ENCODE measurements at regions not wholly inside any gene's neighbourhood (a gene's known extent, or its start where the extent isn't known, plus 50 kb on each side); places are given as distances from the start of the nearest gene placed in this dataset.
A peak's percentile ranks its signal among the peaks of the same experiment; 100 is the strongest.
"Not testable (repeated sequence)": the region's sequence is repeated elsewhere in the genome, so short reads cannot be mapped to it uniquely, and the experiment has no call there.

DNA sequence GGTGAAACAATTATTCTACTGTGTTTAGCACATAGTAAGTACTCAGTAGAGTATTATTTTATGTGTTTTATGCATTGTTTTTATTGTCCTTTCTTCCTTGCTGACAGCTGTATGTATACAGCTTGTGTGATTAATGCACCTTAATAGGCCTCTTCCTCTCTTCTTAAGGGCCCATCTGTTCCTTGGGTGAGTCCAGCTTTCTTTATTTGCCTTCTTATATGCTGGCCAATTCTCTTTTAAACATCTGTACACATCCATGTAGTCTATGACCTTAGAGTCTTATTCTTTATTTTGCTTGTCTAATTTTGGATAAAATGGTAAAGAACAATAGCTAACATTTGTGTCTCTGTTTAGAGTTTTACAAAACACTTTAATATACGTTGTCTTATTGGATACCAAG, 333.7 kb upstream of the MEIS1 start (continued):
- TF ChIP-seq REXO4 (CRISPR knock-in tag; IDR thresholded peaks at IDR 0.05; ENCODE audit: borderline replicate concordance) (no peak), ZSCAN30 (CRISPR knock-in tag; IDR thresholded peaks at IDR 0.05) (no peak), HHEX (CRISPR knock-in tag; IDR thresholded peaks at IDR 0.05) (no peak), HMG20B (CRISPR knock-in tag; conservative IDR thresholded peaks at IDR 0.05) (no peak), ZNF75D (CRISPR knock-in tag; IDR thresholded peaks at IDR 0.05; ENCODE audit: borderline replicate concordance) (no peak)

DNA sequence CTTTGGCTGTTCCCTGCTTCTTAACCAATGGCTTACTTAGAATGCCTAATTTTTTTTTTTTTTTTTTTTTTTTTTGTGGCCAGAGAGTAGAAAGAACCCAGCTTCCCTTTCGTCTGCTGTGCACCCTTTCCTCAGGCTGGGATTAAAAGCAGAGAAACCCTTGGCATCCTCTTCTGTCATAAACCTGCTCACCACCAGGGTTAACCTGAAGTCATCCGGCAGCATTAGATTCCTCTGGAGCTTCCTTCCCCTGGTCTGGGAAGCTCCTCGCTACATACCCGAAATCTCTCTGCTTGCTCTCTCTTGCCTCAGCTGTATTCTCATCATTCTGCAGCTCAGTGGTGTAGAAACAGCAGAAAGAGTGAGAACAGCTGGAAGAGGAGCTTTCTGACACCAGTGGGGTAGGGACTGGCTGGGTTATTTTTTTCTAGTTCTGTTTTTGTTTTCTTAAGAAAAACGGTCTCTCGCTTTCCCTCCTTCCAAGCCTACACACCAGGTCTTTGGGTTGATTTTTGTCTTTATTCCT, 339.0 kb upstream of the MEIS1 start:
- Histone ChIP-seq H3K27me3 (ENCODE audit: control insufficient read depth in 1 of 2, insufficient read depth in 2 of 2, low read length in 2 of 2) (no peaks in the 10 kb centered on the region), H4K20me1 (ENCODE audit: insufficient read depth, low read length) (no peaks in the 10 kb centered on the region), H3K4me3 (replicated peaks in 1 of 3; ENCODE audit: insufficient read depth in 1 of 3, low read depth in 2 of 3, low read length in 3 of 3) (no peak overlapping the region), H3K9me3 (ENCODE audit: low read length) (no peaks in the 10 kb centered on the region), H2AFZ (ENCODE audit: low read length) (no peak overlapping the region), H3K9ac (ENCODE audit: insufficient read depth, low read depth, low read length) (no peak overlapping the region), H3K4me2 (ENCODE audit: low read depth, low read length) (no peak overlapping the region), H3K4me1 (ENCODE audit: insufficient read depth, low read length) (no peaks in the 10 kb centered on the region), H3K79me2 (ENCODE audit: insufficient read depth, low read length) (no peaks in the 10 kb centered on the region), H3K36me3 (replicated peaks in 1 of 2; ENCODE audit: control insufficient read depth in 1 of 2, insufficient read depth in 2 of 2, low read length in 2 of 2) (no peaks in the 10 kb centered on the region), H3K27ac (ENCODE audit: extremely low read length, insufficient read depth, low read length) (no peak overlapping the region)
- DNase-seq (ENCODE audit: low spot score) (no peak), FAIRE-seq (no peak), ATAC-seq (peak; percentile 61; the same call in 2 of the 3 replicates)
- 18% methylated on average over 6 of the region's 6 CpGs for whole genome bisulfite sequencing (ENCODE audit: low lambda C conversion rate)
- POLR2A ChIA-PET, result no interaction called here
- no peak for TF ChIP-seq KLF11 (CRISPR knock-in tag; IDR thresholded peaks at IDR 0.05)
- no peak for TF ChIP-seq SOX13 (IDR thresholded peaks at IDR 0.05)
- TF ChIP-seq SOX13 (CRISPR knock-in tag; conservative IDR thresholded peaks at IDR 0.05 in 1 of 2, IDR thresholded peaks at IDR 0.05 in 1 of 2), result no peak
- no peak for TF ChIP-seq GABPA (IDR thresholded peaks at IDR 0.05; ENCODE audit: low read depth, low read length)
- TF ChIP-seq GABPA (CRISPR knock-in tag; IDR thresholded peaks at IDR 0.05; ENCODE audit: low read depth), result no peak
- CTCF ChIA-PET (ENCODE audit: low intra/inter-chr PET ratio, low total read pairs), result no interaction called here
- intact Hi-C loops (cut with micrococcal nuclease; ENCODE audit: unreplicated experiment), result no loop called here
- no TSS peak for BruUV-seq (replicated peaks)
- in situ Hi-C loops (cut with HindIII; ENCODE audit: extremely low pct_ligation_motif_present, low pct_unique_long_range_greater_than_20kb), result no loop called here

DNA sequence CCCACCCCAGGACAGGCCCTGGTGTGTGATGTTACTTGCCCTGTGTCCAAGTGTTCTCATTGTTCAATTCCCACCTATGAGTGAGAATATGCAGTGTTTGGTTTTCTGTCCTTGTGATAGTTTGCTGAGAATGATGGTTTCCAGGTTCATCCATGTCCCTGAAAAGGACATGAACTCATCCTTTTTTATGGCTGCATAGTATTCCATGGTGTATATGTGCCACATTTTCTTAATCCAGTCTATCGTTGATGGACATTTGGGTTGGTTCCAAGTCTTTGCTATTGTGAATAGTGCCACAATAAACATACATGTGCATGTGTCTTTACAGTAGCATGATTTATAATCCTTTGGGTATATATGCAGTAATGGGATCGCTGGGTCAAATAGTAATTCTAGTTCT, 340.2 kb upstream of the MEIS1 start:
- H3K79me2 ChIP-seq (ENCODE audit: insufficient read depth, low read length); BruUV-seq (replicated peaks); H3K4me3 ChIP-seq (replicated peaks in 1 of 3; ENCODE audit: insufficient read depth in 1 of 3, low read depth in 2 of 3, low read length in 3 of 3); H3K27me3 ChIP-seq (ENCODE audit: control insufficient read depth in 1 of 2, insufficient read depth in 2 of 2, low read length in 2 of 2); H3K4me2 ChIP-seq (ENCODE audit: low read depth, low read length); H2AFZ ChIP-seq (ENCODE audit: low read length); H3K36me3 ChIP-seq (replicated peaks in 1 of 2; ENCODE audit: control insufficient read depth in 1 of 2, insufficient read depth in 2 of 2, low read length in 2 of 2); H3K9me3 ChIP-seq (ENCODE audit: low read length); H4K20me1 ChIP-seq (ENCODE audit: insufficient read depth, low read length); DNase-seq (ENCODE audit: low spot score); in situ Hi-C loops (cut with HindIII; ENCODE audit: extremely low pct_ligation_motif_present, low pct_unique_long_range_greater_than_20kb); CTCF ChIA-PET (ENCODE audit: low intra/inter-chr PET ratio, low total read pairs); POLR2A ChIA-PET; ATAC-seq; H3K4me1 ChIP-seq (ENCODE audit: insufficient read depth, low read length); H3K9ac ChIP-seq (ENCODE audit: insufficient read depth, low read depth, low read length); H3K27ac ChIP-seq (ENCODE audit: extremely low read length, insufficient read depth, low read length); FAIRE-seq: not testable (repeated sequence)
- intact Hi-C loops (cut with micrococcal nuclease; ENCODE audit: unreplicated experiment), result loop anchor here (1.0 kb wide), 1 partner anchor 33 kb away; no protein-coding TSS in a partner anchor
- 6% methylated on average over 2 of the region's 2 CpGs for WGBS (ENCODE audit: low lambda C conversion rate)
